ENCODE measurements at regions not wholly inside any gene's neighbourhood (a gene's known extent, or its start where the extent isn't known, plus 50 kb on each side); places are given as distances from the start of the nearest gene placed in this dataset.

- Histone ChIP-seq H3F3A (ENCODE audit: insufficient read depth, low read length, poor library complexity, severe bottlenecking) (no peaks in the 10 kb centered on the region), H3K4me2 (ENCODE audit: low read length) (no peak overlapping the region), H3K27me3 (ENCODE audit: insufficient read depth, low read depth, low read length) (no peaks in the 10 kb centered on the region), H3K36me3 (ENCODE audit: insufficient read depth, low read length) (no peaks in the 10 kb centered on the region), H3K9me3 (ENCODE audit: low read length) (peaks cover 10% of the 10 kb centered on the region), H3K9me2 (ENCODE audit: insufficient read depth, low read length) (no peaks in the 10 kb centered on the region), H3K79me2 (replicated peaks; ENCODE audit: insufficient read depth, low read length) (no peaks in the 10 kb centered on the region), H3K27ac (ENCODE audit: low read length) (no peak overlapping the region), H2AFZ (ENCODE audit: low read depth, low read length) (no peak overlapping the region), H3K4me3 (ENCODE audit: low read length) (no peak overlapping the region), H3K9ac (ENCODE audit: low read length) (no peak overlapping the region), H4K20me1 (ENCODE audit: insufficient read depth) (no peaks in the 10 kb centered on the region)
- no peak for TF ChIP-seq TAF1 (IDR thresholded peaks at IDR 0.05; ENCODE audit: low read depth)
- TF ChIP-seq CTCF (IDR thresholded peaks at IDR 0.05; ENCODE audit: poor library complexity, severe bottlenecking): no peak
- no peak for TF ChIP-seq MXI1 (conservative IDR thresholded peaks at IDR 0.05; ENCODE audit: poor library complexity, severe bottlenecking)
- no peak for TF ChIP-seq EP300 (conservative IDR thresholded peaks at IDR 0.05; ENCODE audit: poor library complexity, severe bottlenecking)
- TF ChIP-seq REST (IDR thresholded peaks at IDR 0.05; ENCODE audit: borderline replicate concordance): no peak
- no peak for TF ChIP-seq SMC3 (conservative IDR thresholded peaks at IDR 0.05; ENCODE audit: poor library complexity)
- no peak for TF ChIP-seq POLR2AphosphoS5 (IDR thresholded peaks at IDR 0.05)
- no peak for TF ChIP-seq EZH2 (IDR thresholded peaks at IDR 0.05; ENCODE audit: borderline replicate concordance, insufficient read depth, low read length, poor library complexity, severe bottlenecking)
- TF ChIP-seq RAD21 (conservative IDR thresholded peaks at IDR 0.05): no peak
Measured at GRCh38 chr12:46043972-46044520, 53.7 kb upstream of the SCAF11 start.
